Activated gamma-delta T cell treated with anti-CD3 and anti-CD28 coated beads, Interleukin-2, amount 50 U/mL, for 16 hours (primary cell): ENCODE measurements at regions not wholly inside any gene's neighbourhood (a gene's known extent, or its start where the extent isn't known, plus 50 kb on each side); places are given as distances from the start of the nearest gene placed in this dataset.
"Not testable (repeated sequence)": the region's sequence is repeated elsewhere in the genome, so short reads cannot be mapped to it uniquely, and the experiment has no call there.

ENCODE experiments used
- DNase-seq: peaks from one replicate; pipeline ENCODE4 v3.0.0-alpha.2; 2020; ENCODE audit warnings: low read depth

GRCh38 chr3:102329066-102329465 is 105.7 kb upstream of the ZPLD1 start:
- no peak for DNase-seq

GRCh38 chr3:102329561-102329960 is 105.3 kb upstream of the ZPLD1 start:
- no peak for DNase-seq

- DNase-seq, result no peak
Observed at GRCh38 chr3:102332205-102332604, 102.6 kb upstream of the ZPLD1 start.

- DNase-seq, result no peak
Observed at GRCh38 chr3:102332934-102333333, 101.9 kb upstream of the ZPLD1 start.

GRCh38 chr3:102336130-102336529 is 98.7 kb upstream of the ZPLD1 start:
- DNase-seq, result no peak

- no peak for DNase-seq
Observed at GRCh38 chr3:102339671-102340070, 95.1 kb upstream of the ZPLD1 start.

GRCh38 chr3:102346897-102347296 is 87.9 kb upstream of the ZPLD1 start:
- DNase-seq, result no peak

- DNase-seq, result no peak
Observed at GRCh38 chr3:102348904-102349303, 85.9 kb upstream of the ZPLD1 start.

GRCh38 chr3:102353148-102353547 is 81.7 kb upstream of the ZPLD1 start:
- no peak for DNase-seq

- DNase-seq, result no peak
Observed at GRCh38 chr3:102353805-102354204, 81.0 kb upstream of the ZPLD1 start.

GRCh38 chr3:102354818-102355515 is 79.8 kb upstream of the ZPLD1 start:
- DNase-seq, result no peak

GRCh38 chr3:102356506-102356905 is 78.3 kb upstream of the ZPLD1 start:
- no peak for DNase-seq

GRCh38 chr3:102357313-102357712 is 77.5 kb upstream of the ZPLD1 start:
- DNase-seq, result not testable (repeated sequence)

- DNase-seq, result no peak
Observed at GRCh38 chr3:102360183-102360860, 74.5 kb upstream of the ZPLD1 start.

- DNase-seq, result no peak
Observed at GRCh38 chr3:102361101-102361500, 73.7 kb upstream of the ZPLD1 start.

GRCh38 chr3:102366116-102366515 is 68.7 kb upstream of the ZPLD1 start:
- not testable (repeated sequence) for DNase-seq

- DNase-seq, result no peak
Observed at GRCh38 chr3:102374863-102375634, 59.8 kb upstream of the ZPLD1 start.

GRCh38 chr3:102378216-102378615 is 56.6 kb upstream of the ZPLD1 start:
- DNase-seq, result no peak

GRCh38 chr3:102382201-102382600 is 52.6 kb upstream of the ZPLD1 start:
- not testable (repeated sequence) for DNase-seq
